Peyer's patch (tissue), 4 donors: ENCODE measurements at regions not wholly inside any gene's neighbourhood (a gene's known extent, or its start where the extent isn't known, plus 50 kb on each side); places are given as distances from the start of the nearest gene placed in this dataset.

Source experiments
- DNase-seq, 3 donors: peaks; one replicate each; pipeline ENCODE4 v3.0.0-alpha.2; 2017 to 2019
- H3K27ac ChIP-seq, 4 donors: fragments of 200-600 bp; sonication (generic); one replicate each; pipeline ENCODE4 v1.5.1; 2016 to 2019
- H3K27me3 ChIP-seq, 2 donors: fragments of 200-600 bp; sonication (generic); one replicate each; pipeline ENCODE4 v1.5.1; 2019
- H3K36me3 ChIP-seq, 3 donors: fragments of 200-600 bp; sonication (generic); one replicate each; pipeline ENCODE4 v1.5.1; 2016 to 2019
- H3K4me1 ChIP-seq, 4 donors: fragments of 200-600 bp; sonication (generic); one replicate each; pipeline ENCODE4 v1.5.1; 2016 to 2019
- H3K4me3 ChIP-seq, 4 donors: fragments of 200-600 bp; sonication (generic); 1 replicate in 3 of 4; 2 replicates in 1 of 4; pipeline ENCODE4 v1.5.1; 2016 to 2019; ENCODE audit warnings: mild to moderate bottlenecking in 1 of 4
- H3K9me3 ChIP-seq, 4 donors: fragments of 200-600 bp; sonication (generic); one replicate each; pipeline ENCODE4 v1.5.1; 2016 to 2019; ENCODE audit warnings: mild to moderate bottlenecking in 1 of 4
- POLR2A ChIP-seq, 2 donors: fragments of 450-650 bp; IDR thresholded peaks; one replicate each; pipeline ENCODE4 v1.5.1; 2017; ENCODE audit warnings: antibody characterized with exemption in 2 of 2, mild to moderate bottlenecking in 2 of 2, moderate library complexity in 2 of 2
- TF ChIP-seq, protein P1 (sequence below), 6 experiments: fragments of 450-650 bp in 4 of 6; fragments of 200-600 bp in 2 of 6; sonication (generic) in 1 of 6; IDR thresholded peaks; one replicate each; pipeline ENCODE4 v1.5.1; 2017 to 2019; ENCODE audit warnings: antibody characterized with exemption in 6 of 6, mild to moderate bottlenecking in 3 of 6, moderate library complexity in 1 of 6

DNA sequence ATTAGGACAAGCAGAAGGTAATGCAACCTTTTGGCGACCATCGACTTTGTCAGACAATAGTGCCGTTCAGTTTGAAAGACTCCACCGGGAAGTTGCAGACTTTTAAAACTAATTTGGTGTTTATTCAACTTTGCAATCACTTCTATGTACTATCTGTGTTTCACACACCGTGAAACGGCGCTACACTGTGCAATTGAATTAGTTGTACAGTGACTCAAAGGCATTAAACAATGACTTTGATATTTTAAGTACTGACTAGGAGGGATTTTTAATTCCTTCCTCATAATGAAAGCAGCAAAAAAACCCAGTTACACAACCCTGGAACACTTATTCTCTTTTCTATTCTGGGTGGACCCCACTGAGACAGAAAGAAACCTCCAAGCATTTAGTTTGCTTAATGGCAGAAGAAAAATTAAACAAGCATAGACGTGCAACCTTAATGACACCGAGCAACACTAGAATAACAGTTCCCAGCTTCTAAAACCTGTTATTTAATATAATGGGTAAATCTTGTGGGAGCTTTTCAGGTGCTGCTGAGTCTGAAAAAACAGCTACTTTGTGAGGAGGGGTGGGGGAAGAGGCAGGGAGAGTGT is 176.8 kb downstream of the LMO4 start:
- no peak for TF ChIP-seq POLR2A (IDR thresholded peaks at IDR 0.05)
- TF ChIP-seq, protein P1, sequence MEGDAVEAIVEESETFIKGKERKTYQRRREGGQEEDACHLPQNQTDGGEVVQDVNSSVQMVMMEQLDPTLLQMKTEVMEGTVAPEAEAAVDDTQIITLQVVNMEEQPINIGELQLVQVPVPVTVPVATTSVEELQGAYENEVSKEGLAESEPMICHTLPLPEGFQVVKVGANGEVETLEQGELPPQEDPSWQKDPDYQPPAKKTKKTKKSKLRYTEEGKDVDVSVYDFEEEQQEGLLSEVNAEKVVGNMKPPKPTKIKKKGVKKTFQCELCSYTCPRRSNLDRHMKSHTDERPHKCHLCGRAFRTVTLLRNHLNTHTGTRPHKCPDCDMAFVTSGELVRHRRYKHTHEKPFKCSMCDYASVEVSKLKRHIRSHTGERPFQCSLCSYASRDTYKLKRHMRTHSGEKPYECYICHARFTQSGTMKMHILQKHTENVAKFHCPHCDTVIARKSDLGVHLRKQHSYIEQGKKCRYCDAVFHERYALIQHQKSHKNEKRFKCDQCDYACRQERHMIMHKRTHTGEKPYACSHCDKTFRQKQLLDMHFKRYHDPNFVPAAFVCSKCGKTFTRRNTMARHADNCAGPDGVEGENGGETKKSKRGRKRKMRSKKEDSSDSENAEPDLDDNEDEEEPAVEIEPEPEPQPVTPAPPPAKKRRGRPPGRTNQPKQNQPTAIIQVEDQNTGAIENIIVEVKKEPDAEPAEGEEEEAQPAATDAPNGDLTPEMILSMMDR (IDR thresholded peaks at IDR 0.05) = no peak
- H3K4me1 ChIP-seq = no peaks in the 10 kb centered on the region
- no peak overlapping the region for H3K27ac ChIP-seq
- DNase-seq = no peak
- H3K36me3 ChIP-seq = no peaks in the 10 kb centered on the region
- H3K9me3 ChIP-seq = no peaks in the 10 kb centered on the region
- no peak overlapping the region for H3K4me3 ChIP-seq
- H3K27me3 ChIP-seq = no peaks in the 10 kb centered on the region

DNA sequence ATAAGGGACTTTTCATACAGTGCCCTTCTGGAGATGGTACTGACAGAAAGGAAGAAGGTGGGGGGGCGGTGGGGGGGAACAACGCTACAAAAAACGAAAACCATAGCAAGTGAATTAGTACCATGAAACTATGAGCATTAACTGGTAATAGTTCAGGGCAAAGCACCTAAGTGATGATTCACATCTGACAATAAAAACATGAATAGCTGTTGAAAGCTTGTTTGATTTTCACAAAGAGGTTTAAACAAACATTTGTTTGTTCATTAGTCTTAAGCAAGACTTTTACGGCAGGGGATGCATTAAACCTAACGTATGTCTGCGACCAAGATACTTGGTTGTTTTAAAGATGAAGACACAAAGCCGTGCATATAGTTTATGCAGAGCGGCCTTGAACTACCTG is 177.5 kb downstream of the LMO4 start:
- Histone ChIP-seq H3K27ac (no peak overlapping the region), H3K4me3 (no peak overlapping the region), H3K36me3 (no peaks in the 10 kb centered on the region), H3K27me3 (no peaks in the 10 kb centered on the region), H3K9me3 (no peaks in the 10 kb centered on the region), H3K4me1 (no peaks in the 10 kb centered on the region)
- no peak for TF ChIP-seq POLR2A (IDR thresholded peaks at IDR 0.05)
- TF ChIP-seq, protein P1 (IDR thresholded peaks at IDR 0.05) = no peak
- DNase-seq = no peak

DNA sequence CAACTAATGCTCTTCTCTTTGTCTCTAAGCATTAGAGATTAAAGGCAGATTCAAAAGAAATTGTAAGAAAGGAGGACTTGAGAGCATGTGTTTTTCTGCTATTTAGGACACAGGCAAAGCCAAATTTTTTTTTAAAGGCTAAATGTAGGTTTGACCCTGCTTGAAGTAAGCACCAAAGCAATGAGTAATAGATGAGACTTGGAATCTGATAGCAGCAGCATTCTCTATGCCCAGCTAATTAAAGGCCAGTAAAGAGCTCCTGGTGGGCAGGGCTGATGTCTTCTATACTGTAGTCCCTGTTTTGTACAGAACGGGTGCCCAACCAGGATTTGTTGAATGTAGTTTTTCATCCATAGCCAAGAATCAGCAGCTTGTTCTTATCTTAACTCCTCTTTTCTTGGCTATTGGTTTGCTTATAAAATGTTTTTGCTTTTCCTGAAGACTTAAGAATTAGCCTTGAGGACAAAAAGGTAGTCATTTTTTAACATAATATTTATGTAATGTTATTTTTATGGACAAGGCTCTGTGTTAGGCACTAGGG is 179.6 kb downstream of the LMO4 start:
- H3K9me3 ChIP-seq = no peaks in the 10 kb centered on the region
- no peaks in the 10 kb centered on the region for H3K27me3 ChIP-seq
- H3K4me1 ChIP-seq = no peaks in the 10 kb centered on the region
- H3K4me3 ChIP-seq = no peak overlapping the region
- no peak for DNase-seq
- H3K36me3 ChIP-seq = no peaks in the 10 kb centered on the region
- no peak overlapping the region for H3K27ac ChIP-seq
- TF ChIP-seq, protein P1 (IDR thresholded peaks at IDR 0.05) = no peak
- TF ChIP-seq POLR2A (IDR thresholded peaks at IDR 0.05) = no peak

DNA sequence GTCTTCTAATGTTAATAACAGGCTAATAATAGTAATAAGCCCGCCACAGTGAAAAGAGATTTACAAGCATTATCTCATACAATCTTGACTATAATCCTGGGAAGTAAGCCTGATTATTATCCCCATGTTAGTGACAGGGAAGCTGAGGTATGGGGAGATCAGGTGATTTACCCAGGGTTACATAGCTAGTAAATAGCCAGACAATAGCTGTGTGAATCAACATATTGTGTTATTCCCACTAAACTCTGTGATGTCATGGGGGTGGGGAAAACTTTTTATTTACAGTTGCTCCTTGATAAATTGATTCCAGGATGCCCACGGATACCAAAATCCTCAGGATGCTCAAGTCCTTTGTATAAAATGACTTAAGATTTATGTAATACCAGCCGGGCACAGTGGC is 181.9 kb downstream of the LMO4 start:
- TF ChIP-seq, protein P1 (IDR thresholded peaks at IDR 0.05) = no peak
- TF ChIP-seq POLR2A (IDR thresholded peaks at IDR 0.05) = no peak
- H3K4me1 ChIP-seq = no peaks in the 10 kb centered on the region
- H3K9me3 ChIP-seq = no peaks in the 10 kb centered on the region
- H3K36me3 ChIP-seq = no peaks in the 10 kb centered on the region
- H3K4me3 ChIP-seq = no peak overlapping the region
- H3K27me3 ChIP-seq = no peaks in the 10 kb centered on the region
- no peak overlapping the region for H3K27ac ChIP-seq
- no peak for DNase-seq

DNA sequence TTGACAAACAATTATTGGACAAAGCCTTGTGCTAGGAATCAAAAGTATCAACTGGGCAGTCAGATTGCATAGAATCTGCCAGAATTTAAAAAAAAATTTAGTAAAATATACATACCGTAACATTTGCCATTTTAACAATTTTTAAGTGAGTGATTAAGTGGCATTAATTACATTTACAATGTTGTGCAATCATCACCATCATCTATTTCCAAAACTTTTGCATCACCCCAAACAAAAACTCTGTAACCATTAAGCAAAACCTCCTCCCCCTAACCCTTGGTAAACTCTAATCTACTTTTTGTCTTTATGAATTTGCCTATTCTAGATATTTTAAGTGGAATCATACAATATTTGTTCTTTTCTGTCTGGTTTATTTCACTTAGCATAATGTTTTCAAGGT is 182.8 kb downstream of the LMO4 start:
- DNase-seq = no peak
- no peaks in the 10 kb centered on the region for H3K27me3 ChIP-seq
- H3K36me3 ChIP-seq = no peaks in the 10 kb centered on the region
- H3K9me3 ChIP-seq = no peaks in the 10 kb centered on the region
- TF ChIP-seq POLR2A (IDR thresholded peaks at IDR 0.05) = no peak
- TF ChIP-seq, protein P1 (IDR thresholded peaks at IDR 0.05) = no peak
- H3K4me3 ChIP-seq = no peak overlapping the region
- H3K27ac ChIP-seq = no peak overlapping the region
- H3K4me1 ChIP-seq = no peaks in the 10 kb centered on the region

DNA sequence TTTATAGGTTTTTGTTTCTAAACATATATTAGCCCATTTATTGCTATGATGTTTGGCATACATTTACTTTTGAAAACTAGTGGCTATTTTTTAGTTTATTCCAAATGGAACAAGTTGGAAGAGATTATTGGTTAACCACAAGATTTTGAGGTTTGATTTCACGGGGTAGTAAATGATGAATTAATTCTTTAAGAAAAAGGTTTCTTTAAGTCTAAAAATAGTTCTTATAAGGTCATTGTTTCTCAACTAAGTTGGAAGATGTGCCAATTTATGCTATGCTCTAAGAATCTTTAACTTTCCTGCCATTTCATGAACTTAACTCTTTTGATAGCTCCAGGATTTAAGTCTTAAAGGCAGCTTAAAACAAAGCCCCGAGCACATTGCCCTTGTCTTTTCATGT is 183.8 kb downstream of the LMO4 start:
- no peaks in the 10 kb centered on the region for H3K27me3 ChIP-seq
- H3K9me3 ChIP-seq = no peaks in the 10 kb centered on the region
- no peaks in the 10 kb centered on the region for H3K4me1 ChIP-seq
- DNase-seq = no peak
- no peak for TF ChIP-seq POLR2A (IDR thresholded peaks at IDR 0.05)
- TF ChIP-seq, protein P1 (IDR thresholded peaks at IDR 0.05) = no peak
- no peaks in the 10 kb centered on the region for H3K36me3 ChIP-seq
- no peak overlapping the region for H3K27ac ChIP-seq
- H3K4me3 ChIP-seq = no peak overlapping the region
